ACHN (cell line): ENCODE measurements at regions not wholly inside any gene's neighbourhood (a gene's known extent, or its start where the extent isn't known, plus 50 kb on each side); places are given as distances from the start of the nearest gene placed in this dataset.

Experiments
- DNase-seq: peaks from one replicate; pipeline ENCODE4 v3.0.0-alpha.2; 2015
- in situ Hi-C: cut with HindIII; loops from 2 replicates; pipeline ENCODE4 v1.10.0; 2017; ENCODE audit warnings: low sequenced_read_pairs, low pct_ligation_motif_present, low pct_unique_long_range_greater_than_20kb

DNA sequence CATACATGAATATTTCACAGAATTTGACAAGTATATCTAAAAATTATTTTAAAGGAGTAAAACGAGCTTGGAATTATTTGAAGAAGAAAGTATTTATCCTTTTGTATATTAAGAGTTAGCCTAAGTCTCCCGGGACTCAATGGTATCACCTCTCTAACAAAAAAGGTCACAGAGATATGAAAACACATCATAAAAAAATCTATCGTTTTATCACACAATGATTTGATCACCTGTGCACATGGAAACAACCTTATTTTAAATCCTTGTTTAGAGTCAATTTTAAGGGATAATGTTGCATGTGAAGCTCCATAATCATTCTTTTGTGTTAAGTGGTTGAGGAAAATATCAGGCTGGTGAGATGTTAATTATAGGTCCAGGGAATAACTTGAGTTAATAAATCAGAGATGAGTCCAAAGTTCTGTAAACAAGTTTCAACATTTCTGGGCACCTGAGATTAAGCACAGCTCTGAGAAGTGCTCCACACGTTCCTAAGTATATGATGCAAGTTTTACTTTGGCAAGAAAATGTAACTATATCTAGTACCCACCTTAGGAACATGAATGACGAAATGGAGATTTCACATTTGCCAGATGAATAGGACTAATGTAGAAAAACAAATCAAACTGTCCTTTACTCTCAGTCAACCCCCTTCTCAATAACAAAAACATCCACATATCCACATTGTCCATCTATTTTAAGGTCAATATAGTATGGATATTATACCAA, 148.5 kb upstream of the AKR1E2 start:
- DNase-seq, result no peak
- in situ Hi-C loops, result no loop called here

DNA sequence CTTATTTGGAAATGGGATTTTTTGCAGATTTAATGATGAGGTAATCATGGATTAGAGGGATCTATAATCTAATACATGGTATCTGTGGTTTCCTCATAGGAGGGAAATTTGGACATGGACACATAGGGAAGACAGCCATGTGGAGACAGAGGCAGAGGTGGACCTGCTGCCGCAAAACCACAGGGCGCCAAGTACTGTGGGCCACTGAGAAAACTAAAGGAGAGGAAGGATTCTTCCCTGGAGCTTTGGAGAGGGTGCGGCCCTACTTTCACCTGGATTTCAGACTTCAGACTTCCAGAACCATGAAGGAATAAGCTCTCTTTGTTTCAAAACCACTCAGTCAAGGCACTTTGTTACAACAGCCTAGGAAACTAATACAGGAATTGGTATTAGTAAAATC, 149.4 kb upstream of the AKR1E2 start:
- DNase-seq, result no peak
- in situ Hi-C loops, result no loop called here

DNA sequence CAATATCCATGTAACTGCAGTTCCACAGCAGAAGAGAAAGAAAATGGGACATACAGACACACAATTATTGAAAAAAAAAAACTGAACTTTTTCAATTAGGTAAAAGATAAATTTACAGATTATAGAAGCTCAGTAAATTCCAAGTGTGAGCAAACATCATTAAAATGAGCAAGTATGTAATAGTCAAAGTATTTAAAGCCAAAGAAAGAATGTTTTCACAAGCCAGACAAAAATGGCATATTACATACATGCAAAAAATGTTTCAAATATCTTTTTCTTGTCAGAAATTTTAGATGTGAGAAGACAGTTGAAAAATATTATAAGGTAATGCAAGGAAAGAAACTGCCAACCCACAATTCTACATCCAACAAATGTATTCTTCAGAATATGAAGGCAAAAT, 150.2 kb upstream of the AKR1E2 start:
- DNase-seq, result no peak
- in situ Hi-C loops, result no loop called here

DNA sequence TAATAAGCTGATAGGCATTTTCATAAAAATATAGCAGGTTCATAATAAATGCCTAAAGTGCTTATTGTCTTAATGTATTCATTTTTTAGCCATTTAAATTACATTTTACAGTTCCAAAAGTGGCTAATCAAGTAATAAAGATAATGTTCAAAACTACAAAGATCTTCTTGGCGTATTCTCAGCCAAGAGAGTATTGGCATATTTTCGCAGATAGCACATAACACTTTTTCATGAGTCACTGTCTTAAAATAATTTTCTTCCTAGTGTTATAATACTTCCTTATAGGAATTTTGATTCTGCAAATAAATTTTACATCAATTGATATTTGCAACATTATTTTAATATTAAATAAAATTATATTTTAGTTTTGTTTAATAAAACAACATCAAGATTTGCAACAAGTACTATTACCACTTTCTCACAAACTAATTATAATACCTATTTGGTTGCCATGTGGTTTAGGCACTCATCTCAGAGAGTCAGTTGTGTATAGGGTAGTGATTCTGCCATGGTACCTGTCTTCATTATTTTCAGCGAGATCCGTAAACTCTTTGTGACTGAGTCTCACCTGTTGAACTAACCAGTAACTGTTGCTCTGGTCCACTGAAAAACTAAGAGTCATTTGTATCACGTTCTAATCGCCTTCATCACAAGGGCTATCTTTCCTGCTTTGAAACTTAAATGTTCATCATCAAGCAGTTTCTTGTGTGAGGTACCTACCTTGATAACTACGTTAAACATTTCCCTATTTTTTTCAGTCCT, 152.5 kb upstream of the AKR1E2 start:
- in situ Hi-C loops, result no loop called here

DNA sequence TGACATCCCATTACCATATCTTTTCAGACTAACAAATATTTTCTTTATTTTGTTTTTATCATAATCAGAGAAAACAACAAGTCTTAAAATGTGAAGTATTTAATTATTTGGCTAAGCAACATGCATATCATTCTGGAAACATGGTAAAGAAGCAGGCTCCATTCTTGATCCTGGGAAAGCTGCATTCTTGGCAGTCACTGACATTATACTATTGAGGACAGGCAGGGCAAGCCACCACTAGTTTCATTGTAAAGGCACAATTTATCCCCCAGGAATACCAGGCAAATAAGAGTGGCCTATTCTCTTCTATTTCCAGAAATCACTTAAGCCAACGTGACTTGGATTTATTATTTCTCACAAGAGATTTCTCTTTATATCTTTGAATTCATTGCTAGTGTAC, 153.8 kb upstream of the AKR1E2 start:
- peak; percentile 25 for DNase-seq
- in situ Hi-C loops, result no loop called here

More for the DNA sequence above, 152.5 kb upstream of the AKR1E2 start:
- DNase-seq, result no peak

GRCh38 chr10:4671451-4672145, 154.4 kb upstream of the AKR1E2 start:
- peak; percentile 30 for DNase-seq
- in situ Hi-C loops, result no loop called here

DNA sequence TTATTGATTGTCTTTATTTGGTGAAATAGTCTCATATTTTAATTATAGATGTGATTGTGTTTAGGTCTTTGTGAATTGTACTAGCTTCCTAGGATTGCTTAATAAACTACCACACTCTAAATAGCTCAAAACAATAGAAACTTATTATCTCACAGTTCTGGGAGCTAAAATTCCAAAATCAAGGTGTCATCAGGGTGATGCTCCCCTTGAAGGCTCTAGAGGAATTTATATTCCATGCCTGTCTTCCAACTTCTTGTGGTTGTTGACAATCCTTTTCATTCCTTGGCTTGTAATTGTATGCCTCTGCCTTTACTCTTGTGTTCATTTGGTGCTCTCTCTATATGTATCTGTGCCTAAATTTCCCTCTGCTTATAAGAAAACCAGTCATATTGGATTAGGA, 155.3 kb upstream of the AKR1E2 start:
- DNase-seq, result peak; percentile 74
- in situ Hi-C loops, result no loop called here

DNA sequence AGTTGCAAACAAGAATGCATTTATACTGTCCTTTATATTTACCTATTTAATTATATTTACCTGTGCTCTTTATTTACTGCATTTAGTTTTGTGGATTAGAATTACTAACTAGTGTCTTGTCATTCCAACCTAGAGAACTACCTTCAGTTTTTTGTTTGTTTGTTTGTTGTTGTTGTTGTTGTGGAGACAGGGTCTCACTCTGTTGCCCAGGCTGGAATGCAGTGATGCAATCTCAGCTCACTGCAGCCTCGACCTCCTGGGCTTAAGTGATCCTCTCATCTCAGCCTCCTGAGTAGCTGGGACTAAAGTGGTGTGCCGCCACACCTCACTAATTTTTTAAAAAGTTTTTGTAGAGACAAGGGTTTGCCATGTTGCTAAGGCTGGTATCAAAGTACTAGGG, 156.4 kb upstream of the AKR1E2 start:
- DNase-seq, result no peak
- in situ Hi-C loops, result no loop called here

DNA sequence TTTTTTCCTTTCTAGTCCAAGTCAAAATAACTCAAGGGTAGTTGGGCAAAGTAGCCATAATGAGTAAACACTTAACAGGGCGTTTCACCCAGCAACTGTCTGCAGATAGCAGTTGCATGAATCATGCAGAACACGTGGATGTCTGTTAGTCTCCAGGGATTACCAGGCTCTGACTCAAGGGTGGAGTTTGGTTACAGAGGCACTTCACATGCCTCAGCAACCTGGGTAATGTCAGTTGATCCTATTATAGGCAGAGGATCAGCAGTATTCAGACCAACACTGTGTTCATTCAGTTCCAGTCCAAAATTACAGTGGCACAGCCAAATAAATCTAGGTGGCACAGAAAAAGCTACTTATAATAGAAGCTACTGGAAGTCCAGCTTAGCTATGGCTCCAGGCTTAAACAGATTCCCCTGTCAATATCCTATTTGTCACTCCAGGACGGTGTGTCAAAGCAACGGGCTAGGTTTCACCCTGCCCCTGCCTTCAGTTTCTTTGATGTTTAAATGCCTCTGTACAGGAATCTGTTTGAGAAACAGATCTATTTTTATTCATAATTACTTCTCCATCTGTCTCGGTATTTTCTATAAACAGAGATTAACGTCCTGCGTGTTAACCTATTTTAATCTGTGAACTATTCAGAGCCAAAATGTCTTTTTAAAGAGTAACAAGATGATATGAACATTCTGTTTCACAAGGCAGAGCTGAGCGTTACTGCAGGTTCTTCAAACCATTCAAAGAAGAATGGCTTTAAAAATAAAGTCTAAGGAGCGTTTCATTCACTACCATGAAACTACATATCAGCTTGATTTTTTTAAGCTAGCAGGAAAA, 162.6 kb upstream of the AKR1E2 start:
- in situ Hi-C loops, result no loop called here
- DNase-seq, result peak; percentile 98

- peak; percentile 86 for DNase-seq
- in situ Hi-C loops, result no loop called here
Observed at GRCh38 chr10:4662576-4663161, 163.3 kb upstream of the AKR1E2 start.

GRCh38 chr10:4661511-4662255, 164.3 kb upstream of the AKR1E2 start:
- in situ Hi-C loops, result no loop called here

GRCh38 chr10:4658777-4659176, 167.2 kb upstream of the AKR1E2 start:
- in situ Hi-C loops, result no loop called here
- DNase-seq, result no peak

More at GRCh38 chr10:4661511-4662255, 164.3 kb upstream of the AKR1E2 start:
- no peak for DNase-seq

DNA sequence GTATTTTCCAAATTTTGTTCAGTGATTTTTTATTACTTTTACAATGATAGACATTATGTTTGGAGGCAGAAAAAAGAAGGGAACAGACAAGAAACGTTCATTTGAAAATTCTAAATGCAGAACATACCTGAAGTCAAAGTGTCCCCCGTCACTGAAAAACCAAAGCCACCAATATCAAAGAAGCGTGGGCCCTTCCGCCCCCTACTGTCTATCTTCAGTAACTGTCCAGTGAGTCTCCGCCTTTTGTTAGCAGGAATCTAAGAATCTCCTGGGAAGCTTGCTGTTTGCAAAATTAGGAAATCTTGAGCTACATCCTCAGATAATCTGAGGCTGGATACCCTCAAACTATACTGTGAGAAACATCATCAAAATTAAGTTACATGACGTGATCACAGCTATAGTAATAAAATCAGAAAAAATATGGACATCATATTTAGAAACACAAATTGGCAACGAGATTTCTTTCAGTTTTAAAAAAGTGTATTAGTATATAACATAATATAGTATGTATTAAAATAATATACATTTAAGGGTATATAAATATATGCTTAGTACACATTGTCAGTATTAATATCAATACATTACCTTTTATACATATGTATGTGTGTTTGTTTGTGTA, 169.3 kb upstream of the AKR1E2 start:
- peak; percentile 56 for DNase-seq
- in situ Hi-C loops, result no loop called here

- in situ Hi-C loops, result no loop called here
- DNase-seq, result no peak
Observed at GRCh38 chr10:4655879-4656278, 170.1 kb upstream of the AKR1E2 start.

- DNase-seq, result no peak
Observed at GRCh38 chr10:4655406-4655805, 170.6 kb upstream of the AKR1E2 start.

DNA sequence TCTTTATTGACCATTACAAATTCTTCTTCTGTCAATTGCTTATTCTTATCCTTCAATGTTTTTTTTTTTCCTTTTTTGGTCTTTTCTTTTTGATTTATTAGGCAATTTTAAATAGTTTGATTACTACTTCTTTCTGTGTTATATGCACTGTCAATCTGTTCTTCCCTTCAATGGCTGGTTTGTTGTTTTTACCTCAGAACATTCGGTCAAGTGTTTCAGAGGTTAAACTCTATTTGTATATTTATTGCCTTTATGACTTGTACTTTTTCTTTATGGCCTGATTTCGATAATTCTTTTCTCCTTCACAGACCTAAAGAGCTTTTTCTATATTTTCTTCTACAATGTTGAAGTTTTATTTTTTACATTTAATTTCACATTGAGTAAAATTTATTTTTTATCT, 171.5 kb upstream of the AKR1E2 start:
- DNase-seq, result no peak

More at GRCh38 chr10:4655406-4655805, 170.6 kb upstream of the AKR1E2 start:
- in situ Hi-C loops, result no loop called here

DNA sequence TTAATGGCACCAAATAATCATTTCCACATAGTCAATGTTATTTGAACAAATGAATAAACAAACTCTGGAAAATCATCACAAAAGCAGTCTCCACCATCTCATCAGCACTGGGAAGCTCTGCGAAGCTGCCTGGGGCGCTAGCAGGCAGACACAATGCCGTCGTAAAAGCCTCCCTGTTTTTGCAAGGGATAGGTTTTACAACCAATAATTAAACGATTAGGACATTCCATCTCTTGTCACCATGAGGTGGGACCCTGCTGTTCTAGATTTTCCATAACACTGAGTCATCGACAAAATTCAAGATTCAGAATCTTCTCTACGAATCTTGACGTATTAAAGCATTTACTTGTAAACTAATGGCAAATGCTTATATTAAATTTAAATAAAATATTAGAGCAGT, 172.8 kb upstream of the AKR1E2 start:
- in situ Hi-C loops, result no loop called here
- no peak for DNase-seq

More for the DNA sequence above, 171.5 kb upstream of the AKR1E2 start:
- in situ Hi-C loops, result no loop called here
